ENCODE measurements at regions not wholly inside any gene's neighbourhood (a gene's known extent, or its start where the extent isn't known, plus 50 kb on each side); places are given as distances from the start of the nearest gene placed in this dataset.

GRCh38 chr1:37152491-37152890 is 118.2 kb upstream of the GRIK3 start:
- CTCF ChIA-PET (ENCODE audit: partially characterized antibody): no interaction called here
- H3K4me3 ChIP-seq (ENCODE audit: low read length in 2 of 2): no peak overlapping the region

GRCh38 chr1:37153116-37154100 is 119.1 kb upstream of the GRIK3 start:
- Mint-ChIP-seq H3K4me1 (no peaks in the 10 kb centered on the region), H3K27me3 (peaks cover 8 to 21% of the 10 kb centered on the region in 2 donors), H3K9me3 (peaks cover 0 to 18% (median 4%) of the 10 kb centered on the region in 8 donors), H3K36me3 (no peaks in the 10 kb centered on the region), H3K27ac (no peak overlapping the region), H3K4me3 (no peak overlapping the region)
- H3K4me1 ChIP-seq (ENCODE audit: insufficient read depth, low read length): no peaks in the 10 kb centered on the region
- H3K4me3 ChIP-seq (ENCODE audit: low read length in 2 of 2): no peak overlapping the region
- ChIA-PET POLR2A (ENCODE audit: partially characterized antibody) (no interaction called here), CTCF (ENCODE audit: partially characterized antibody) (no interaction called here)
- no peaks in the 10 kb centered on the region for H3K9me3 ChIP-seq (ENCODE audit: control insufficient read depth in 1 of 2, low read length in 2 of 2)
- no peak for DNase-seq
- H3K27ac ChIP-seq (ENCODE audit: low read depth, low read length): no peak overlapping the region
- intact Hi-C loops (cut with micrococcal nuclease): no loop called here
- H3K36me3 ChIP-seq (ENCODE audit: insufficient read depth, low read length): no peaks in the 10 kb centered on the region
- no peaks in the 10 kb centered on the region for H3K27me3 ChIP-seq (ENCODE audit: insufficient read depth, low read length)

More at GRCh38 chr1:37152491-37152890, 118.2 kb upstream of the GRIK3 start:
- Histone ChIP-seq H3K27ac (ENCODE audit: low read depth, low read length) (no peak overlapping the region), H3K36me3 (ENCODE audit: insufficient read depth, low read length) (no peaks in the 10 kb centered on the region), H3K4me1 (ENCODE audit: insufficient read depth, low read length) (no peaks in the 10 kb centered on the region), H3K27me3 (ENCODE audit: insufficient read depth, low read length) (no peaks in the 10 kb centered on the region), H3K9me3 (ENCODE audit: control insufficient read depth in 1 of 2, low read length in 2 of 2) (no peaks in the 10 kb centered on the region)
- DNase-seq: no peak
- Mint-ChIP-seq H3K27me3 (peaks cover 3 to 21% of the 10 kb centered on the region in 2 donors), H3K9me3 (peaks cover 0 to 14% (median 4%) of the 10 kb centered on the region in 8 donors), H3K36me3 (no peaks in the 10 kb centered on the region), H3K4me1 (no peaks in the 10 kb centered on the region), H3K4me3 (no peak overlapping the region), H3K27ac (no peak overlapping the region)
- POLR2A ChIA-PET (ENCODE audit: partially characterized antibody): no interaction called here
- intact Hi-C loops (cut with micrococcal nuclease): no loop called here

GRCh38 chr1:37156646-37157045 is 122.3 kb upstream of the GRIK3 start:
- Histone ChIP-seq H3K9me3 (ENCODE audit: control insufficient read depth in 1 of 2, low read length in 2 of 2) (no peaks in the 10 kb centered on the region), H3K4me1 (ENCODE audit: insufficient read depth, low read length) (no peaks in the 10 kb centered on the region), H3K36me3 (ENCODE audit: insufficient read depth, low read length) (no peaks in the 10 kb centered on the region), H3K4me3 (ENCODE audit: low read length in 2 of 2) (no peak overlapping the region), H3K27ac (ENCODE audit: low read depth, low read length) (no peak overlapping the region), H3K27me3 (ENCODE audit: insufficient read depth, low read length) (no peaks in the 10 kb centered on the region)
- H3K4me1 Mint-ChIP-seq: no peaks in the 10 kb centered on the region
- H3K27me3 Mint-ChIP-seq: peaks cover 12 to 21% of the 10 kb centered on the region in 2 donors
- intact Hi-C loops (cut with micrococcal nuclease): no loop called here
- CTCF ChIA-PET (ENCODE audit: partially characterized antibody): no interaction called here
- H3K4me3 Mint-ChIP-seq: no peak overlapping the region
- H3K27ac Mint-ChIP-seq: no peak overlapping the region
- H3K9me3 Mint-ChIP-seq: peaks cover 0 to 21% (median 7%) of the 10 kb centered on the region in 8 donors
- POLR2A ChIA-PET (ENCODE audit: partially characterized antibody): no interaction called here
- no peak for DNase-seq
- H3K36me3 Mint-ChIP-seq: no peaks in the 10 kb centered on the region

- DNase-seq: no peak
- peaks cover 0 to 31% (median 10%) of the 10 kb centered on the region in 8 donors for H3K9me3 Mint-ChIP-seq
- intact Hi-C loops (cut with micrococcal nuclease): no loop called here
- Histone ChIP-seq H3K27me3 (ENCODE audit: insufficient read depth, low read length) (no peaks in the 10 kb centered on the region), H3K27ac (ENCODE audit: low read depth, low read length) (no peak overlapping the region), H3K4me3 (ENCODE audit: low read length in 2 of 2) (no peak overlapping the region), H3K4me1 (ENCODE audit: insufficient read depth, low read length) (no peaks in the 10 kb centered on the region), H3K36me3 (ENCODE audit: insufficient read depth, low read length) (no peaks in the 10 kb centered on the region), H3K9me3 (ENCODE audit: control insufficient read depth in 1 of 2, low read length in 2 of 2) (no peaks in the 10 kb centered on the region)
- ChIA-PET CTCF (ENCODE audit: partially characterized antibody) (no interaction called here), POLR2A (ENCODE audit: partially characterized antibody) (no interaction called here)
- peaks cover 12 to 14% of the 10 kb centered on the region in 2 donors for H3K27me3 Mint-ChIP-seq
- no peak overlapping the region for H3K27ac Mint-ChIP-seq
- H3K4me3 Mint-ChIP-seq: no peak overlapping the region
- no peaks in the 10 kb centered on the region for H3K36me3 Mint-ChIP-seq
- H3K4me1 Mint-ChIP-seq: no peaks in the 10 kb centered on the region
These were observed 123.3 kb upstream of the GRIK3 start for GRCh38 chr1:37157634-37158033.

GRCh38 chr1:37158113-37158749 is 123.9 kb upstream of the GRIK3 start:
- H3K4me1 Mint-ChIP-seq: no peaks in the 10 kb centered on the region
- H3K27ac Mint-ChIP-seq: no peak overlapping the region
- peaks cover 14 to 16% of the 10 kb centered on the region in 2 donors for H3K27me3 Mint-ChIP-seq
- ChIA-PET CTCF (ENCODE audit: partially characterized antibody) (no interaction called here), POLR2A (ENCODE audit: partially characterized antibody) (no interaction called here)
- no peak for DNase-seq
- H3K9me3 Mint-ChIP-seq: peaks cover 2 to 31% (median 14%) of the 10 kb centered on the region in 8 donors
- Histone ChIP-seq H3K4me3 (ENCODE audit: low read length in 2 of 2) (no peak overlapping the region), H3K27me3 (ENCODE audit: insufficient read depth, low read length) (no peaks in the 10 kb centered on the region), H3K27ac (ENCODE audit: low read depth, low read length) (no peak overlapping the region), H3K9me3 (ENCODE audit: control insufficient read depth in 1 of 2, low read length in 2 of 2) (no peaks in the 10 kb centered on the region), H3K36me3 (ENCODE audit: insufficient read depth, low read length) (no peaks in the 10 kb centered on the region), H3K4me1 (ENCODE audit: insufficient read depth, low read length) (no peaks in the 10 kb centered on the region)
- intact Hi-C loops (cut with micrococcal nuclease): no loop called here
- H3K4me3 Mint-ChIP-seq: no peak overlapping the region
- no peaks in the 10 kb centered on the region for H3K36me3 Mint-ChIP-seq

- no peaks in the 10 kb centered on the region for H3K36me3 ChIP-seq (ENCODE audit: insufficient read depth, low read length)
- CTCF ChIA-PET (ENCODE audit: partially characterized antibody): no interaction called here
- peaks cover 2 to 27% (median 15%) of the 10 kb centered on the region in 8 donors for H3K9me3 Mint-ChIP-seq
- H3K9me3 ChIP-seq (ENCODE audit: control insufficient read depth in 1 of 2, low read length in 2 of 2): no peaks in the 10 kb centered on the region
- POLR2A ChIA-PET (ENCODE audit: partially characterized antibody): no interaction called here
- intact Hi-C loops (cut with micrococcal nuclease): no loop called here
- no peak overlapping the region for H3K4me3 Mint-ChIP-seq
- no peak overlapping the region for H3K27ac ChIP-seq (ENCODE audit: low read depth, low read length)
- no peaks in the 10 kb centered on the region for H3K4me1 ChIP-seq (ENCODE audit: insufficient read depth, low read length)
- H3K27me3 ChIP-seq (ENCODE audit: insufficient read depth, low read length): no peaks in the 10 kb centered on the region
- H3K27me3 Mint-ChIP-seq: peaks cover 13 to 14% of the 10 kb centered on the region in 2 donors
- DNase-seq: no peak
- H3K4me1 Mint-ChIP-seq: no peaks in the 10 kb centered on the region
- no peak overlapping the region for H3K4me3 ChIP-seq (ENCODE audit: low read length in 2 of 2)
- no peaks in the 10 kb centered on the region for H3K36me3 Mint-ChIP-seq
- H3K27ac Mint-ChIP-seq: no peak overlapping the region
These were observed 124.8 kb upstream of the GRIK3 start for GRCh38 chr1:37159102-37159501.

GRCh38 chr1:37161171-37161570 is 126.9 kb upstream of the GRIK3 start:
- Mint-ChIP-seq H3K27me3 (peaks cover 6 to 10% of the 10 kb centered on the region in 2 donors), H3K4me3 (no peak overlapping the region), H3K9me3 (peaks cover 2 to 33% (median 23%) of the 10 kb centered on the region in 8 donors), H3K36me3 (no peaks in the 10 kb centered on the region), H3K4me1 (no peaks in the 10 kb centered on the region), H3K27ac (no peak overlapping the region)
- Histone ChIP-seq H3K4me1 (ENCODE audit: insufficient read depth, low read length) (no peaks in the 10 kb centered on the region), H3K36me3 (ENCODE audit: insufficient read depth, low read length) (no peaks in the 10 kb centered on the region), H3K4me3 (ENCODE audit: low read length in 2 of 2) (no peak overlapping the region), H3K27ac (ENCODE audit: low read depth, low read length) (no peak overlapping the region), H3K9me3 (ENCODE audit: control insufficient read depth in 1 of 2, low read length in 2 of 2) (no peaks in the 10 kb centered on the region), H3K27me3 (ENCODE audit: insufficient read depth, low read length) (no peaks in the 10 kb centered on the region)
- CTCF ChIA-PET (ENCODE audit: partially characterized antibody): no interaction called here
- no peak for DNase-seq
- POLR2A ChIA-PET (ENCODE audit: partially characterized antibody): no interaction called here
- intact Hi-C loops (cut with micrococcal nuclease): no loop called here
